ENCODE measurements at regions not wholly inside any gene's neighbourhood (a gene's known extent, or its start where the extent isn't known, plus 50 kb on each side); places are given as distances from the start of the nearest gene placed in this dataset.

GRCh38 chr12:125907351-125907750, 842.1 kb downstream of the AACS start:
- TF ChIP-seq, protein P1, sequence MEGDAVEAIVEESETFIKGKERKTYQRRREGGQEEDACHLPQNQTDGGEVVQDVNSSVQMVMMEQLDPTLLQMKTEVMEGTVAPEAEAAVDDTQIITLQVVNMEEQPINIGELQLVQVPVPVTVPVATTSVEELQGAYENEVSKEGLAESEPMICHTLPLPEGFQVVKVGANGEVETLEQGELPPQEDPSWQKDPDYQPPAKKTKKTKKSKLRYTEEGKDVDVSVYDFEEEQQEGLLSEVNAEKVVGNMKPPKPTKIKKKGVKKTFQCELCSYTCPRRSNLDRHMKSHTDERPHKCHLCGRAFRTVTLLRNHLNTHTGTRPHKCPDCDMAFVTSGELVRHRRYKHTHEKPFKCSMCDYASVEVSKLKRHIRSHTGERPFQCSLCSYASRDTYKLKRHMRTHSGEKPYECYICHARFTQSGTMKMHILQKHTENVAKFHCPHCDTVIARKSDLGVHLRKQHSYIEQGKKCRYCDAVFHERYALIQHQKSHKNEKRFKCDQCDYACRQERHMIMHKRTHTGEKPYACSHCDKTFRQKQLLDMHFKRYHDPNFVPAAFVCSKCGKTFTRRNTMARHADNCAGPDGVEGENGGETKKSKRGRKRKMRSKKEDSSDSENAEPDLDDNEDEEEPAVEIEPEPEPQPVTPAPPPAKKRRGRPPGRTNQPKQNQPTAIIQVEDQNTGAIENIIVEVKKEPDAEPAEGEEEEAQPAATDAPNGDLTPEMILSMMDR (IDR thresholded peaks at IDR 0.05) = no peak
- no peak for TF ChIP-seq POLR2A (IDR thresholded peaks at IDR 0.05)

All from heart left ventricle (tissue), 13 donors.